ENCODE measurements at regions not wholly inside any gene's neighbourhood (a gene's known extent, or its start where the extent isn't known, plus 50 kb on each side); places are given as distances from the start of the nearest gene placed in this dataset.
"Not testable (repeated sequence)": the region's sequence is repeated elsewhere in the genome, so short reads cannot be mapped to it uniquely, and the experiment has no call there.

DNA sequence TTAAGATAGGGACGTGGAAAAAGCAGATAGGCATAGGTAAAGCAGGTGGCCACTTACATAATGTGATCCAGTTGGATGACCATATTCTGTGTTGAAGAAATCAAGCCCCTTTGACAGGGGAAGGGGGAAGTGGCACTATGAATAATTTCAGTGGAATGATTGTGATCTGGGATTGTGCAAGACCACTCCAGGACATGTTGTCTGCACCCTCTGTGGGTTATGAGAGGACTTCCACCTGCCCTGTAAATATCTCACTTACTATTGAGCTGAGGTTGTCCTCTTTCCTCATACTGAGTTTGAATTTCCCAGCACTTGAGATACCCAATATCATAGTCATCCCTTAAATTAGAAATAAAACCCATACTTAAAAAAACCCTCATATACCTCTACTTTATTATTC lies 220.7 kb downstream of the IRS1 start:
- no peak for DNase-seq (ENCODE audit: low read depth in 2 of 2)

DNA sequence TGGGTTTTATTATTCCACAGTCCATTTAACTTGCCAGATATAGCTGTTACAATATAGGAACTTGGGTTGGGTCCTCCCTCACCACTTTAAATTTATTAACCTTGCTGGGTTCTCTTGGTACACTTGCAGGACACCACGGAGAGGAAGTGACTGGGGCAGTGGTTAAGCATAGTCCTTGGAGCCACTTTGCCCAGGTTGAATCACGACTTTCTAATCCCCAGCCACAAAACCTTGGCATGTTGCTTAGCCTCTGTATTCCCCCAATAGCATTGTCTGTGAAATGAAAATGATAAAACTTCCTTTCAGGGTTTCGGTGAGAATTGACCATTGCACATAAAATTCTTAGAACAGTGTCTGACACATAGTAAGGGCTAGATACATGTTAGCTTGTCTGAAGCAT lies 221.2 kb downstream of the IRS1 start:
- no peak for DNase-seq (ENCODE audit: low read depth in 2 of 2)

DNA sequence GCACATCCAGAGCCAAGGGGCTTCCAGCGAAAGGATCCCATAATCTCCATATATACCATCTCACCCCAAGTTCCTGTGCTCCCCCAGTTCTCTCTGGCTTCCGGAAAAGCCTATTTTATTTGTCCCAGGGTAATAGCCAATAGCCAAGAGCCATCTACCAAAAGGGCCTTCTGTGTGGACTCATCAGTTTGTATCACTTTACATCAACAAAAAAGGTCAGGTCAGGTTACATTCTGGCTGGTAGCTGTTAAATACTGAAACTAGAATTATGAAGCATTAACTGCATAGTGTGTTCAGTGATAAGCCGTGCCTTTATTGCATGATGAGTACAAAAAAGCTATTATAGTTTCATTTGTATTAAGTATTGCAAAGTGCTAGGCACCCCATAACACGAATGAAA lies 223.7 kb downstream of the IRS1 start:
- DNase-seq (ENCODE audit: low read depth in 2 of 2) = no peak

DNA sequence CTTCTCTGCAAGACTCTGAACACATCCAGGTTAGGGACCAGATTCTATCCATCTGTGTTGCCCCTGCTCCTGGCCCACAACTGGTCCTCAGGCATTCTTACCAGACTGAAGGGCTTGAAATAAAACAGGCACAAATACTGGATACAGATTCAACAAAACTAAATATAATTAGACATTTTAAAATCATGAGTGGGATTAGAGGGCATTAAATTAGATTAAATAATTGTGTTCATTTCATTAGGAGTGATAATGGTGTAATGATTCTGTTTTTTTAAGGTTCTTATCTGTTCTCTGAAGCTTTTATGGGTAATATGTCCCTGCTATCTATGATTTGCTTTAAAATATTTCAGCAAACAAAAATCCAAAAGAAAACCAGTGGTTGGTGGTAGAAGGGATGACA lies 226.5 kb downstream of the IRS1 start:
- no peak for DNase-seq (ENCODE audit: low read depth in 2 of 2)

DNA sequence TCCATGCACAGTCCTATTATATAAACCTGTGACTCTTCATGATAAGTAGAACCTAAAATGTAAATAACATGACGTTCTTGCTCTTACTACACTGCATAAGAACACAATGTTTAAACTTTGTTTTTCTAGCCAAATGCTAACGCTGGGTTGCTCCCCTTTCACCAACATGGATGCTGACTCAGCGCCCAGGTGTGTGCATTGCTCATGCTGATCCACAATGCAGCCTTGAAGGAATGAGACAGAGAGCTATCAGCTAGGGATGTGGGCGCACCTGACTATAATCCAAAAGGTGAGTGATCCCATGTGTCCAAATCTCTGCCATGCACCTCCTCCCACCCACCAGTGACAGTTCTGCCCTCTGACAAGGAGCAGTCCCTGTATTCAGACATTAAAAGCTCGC lies 235.0 kb downstream of the IRS1 start:
- no peak for DNase-seq (ENCODE audit: low read depth in 2 of 2)

DNA sequence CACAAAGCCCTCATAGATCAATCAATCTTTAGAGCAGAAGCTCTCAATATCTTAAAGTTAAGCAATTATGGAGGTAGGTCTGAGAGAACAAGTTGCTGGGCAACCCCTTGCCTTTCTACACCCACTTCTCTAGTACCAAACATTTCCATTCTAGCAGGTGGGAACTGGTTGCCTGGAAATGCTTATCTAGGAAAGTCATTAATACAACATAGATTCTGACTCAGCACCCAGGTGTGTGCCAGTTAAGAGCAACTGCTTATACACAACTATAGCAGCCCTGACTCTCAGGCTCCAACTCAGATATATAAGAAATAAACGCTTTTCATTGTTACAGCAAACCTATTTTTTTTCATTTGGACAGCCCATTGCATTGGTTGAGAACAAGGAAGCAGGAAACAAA lies 237.7 kb downstream of the IRS1 start:
- DNase-seq (ENCODE audit: low read depth in 2 of 2) = no peak

DNA sequence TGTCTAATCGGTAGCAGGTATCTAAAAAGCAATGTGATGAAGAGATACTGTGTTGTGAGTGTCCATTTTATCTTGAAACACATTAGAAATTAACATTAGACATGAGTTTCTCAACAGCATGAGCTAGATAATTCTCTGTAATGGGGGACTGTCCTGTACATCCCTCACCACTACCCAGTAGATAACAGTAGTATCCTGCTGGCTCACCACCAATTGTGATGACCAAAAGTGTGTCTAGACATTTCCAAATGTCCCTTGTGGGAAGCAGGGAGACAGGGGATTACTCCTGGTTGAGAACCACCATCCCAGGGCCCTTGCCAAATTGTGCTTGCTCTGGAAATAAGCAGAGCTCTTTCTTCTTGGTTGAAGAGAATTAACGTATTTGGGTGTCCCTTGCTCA lies 239.3 kb downstream of the IRS1 start:
- no peak for DNase-seq (ENCODE audit: low read depth in 2 of 2)

DNA sequence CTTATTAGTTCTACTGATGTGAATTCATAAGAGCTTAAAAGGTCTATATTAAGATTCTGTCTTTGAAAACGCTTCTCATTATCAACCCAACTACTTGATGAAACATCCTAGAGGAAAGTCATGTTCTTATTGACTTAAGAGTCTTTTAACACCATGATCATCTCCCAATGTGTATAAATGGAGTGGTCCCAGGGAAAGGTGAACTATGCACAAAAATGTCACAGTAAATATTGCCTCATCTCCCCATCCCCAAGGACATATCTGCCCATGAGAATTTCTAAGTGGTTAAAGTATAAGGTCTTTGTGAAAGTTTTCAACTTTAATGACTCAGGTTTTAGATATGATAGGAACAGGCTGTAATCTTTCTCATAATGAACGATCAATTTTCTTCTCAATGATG lies 240.1 kb downstream of the IRS1 start:
- no peak for DNase-seq (ENCODE audit: low read depth in 2 of 2)

DNA sequence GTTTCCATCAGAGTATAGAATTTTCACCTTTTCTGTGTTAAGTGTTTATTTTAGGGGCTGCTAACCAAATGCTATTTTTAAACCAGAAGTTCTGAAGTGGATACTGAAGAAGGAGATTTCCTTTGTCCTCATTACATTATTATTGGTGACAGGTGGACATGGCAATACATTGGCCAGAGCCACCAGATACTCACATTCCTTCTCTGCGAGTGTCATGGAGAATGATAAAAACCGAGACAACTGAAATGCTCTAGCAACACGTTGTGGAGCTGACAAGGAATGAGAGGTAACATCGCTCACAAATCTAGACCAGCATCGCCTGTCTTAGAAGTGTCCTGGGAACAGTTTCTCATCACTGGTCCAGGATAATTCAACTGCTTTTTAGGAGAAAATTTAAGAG lies 241.2 kb downstream of the IRS1 start:
- DNase-seq (ENCODE audit: low read depth in 2 of 2) = no peak

DNA sequence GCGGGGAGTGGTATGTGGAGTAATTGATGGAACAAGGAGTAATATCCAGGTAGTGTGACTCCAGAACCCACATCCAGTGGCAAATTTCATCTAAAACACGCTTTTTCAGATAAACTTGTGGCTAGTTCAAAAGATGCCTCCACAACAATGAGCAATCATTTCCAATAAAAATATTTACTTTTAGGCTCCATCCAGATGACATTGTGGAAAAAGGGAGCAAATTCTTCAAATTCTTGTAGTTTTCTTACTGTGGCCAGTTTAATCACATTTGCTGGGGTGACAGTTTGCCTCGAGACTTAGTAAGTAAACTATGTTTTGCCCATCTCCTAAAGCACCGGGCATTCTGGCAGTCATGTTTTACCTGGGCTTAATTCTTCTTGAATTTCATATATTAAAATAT lies 243.6 kb downstream of the IRS1 start:
- DNase-seq (ENCODE audit: low read depth in 2 of 2) = no peak

DNA sequence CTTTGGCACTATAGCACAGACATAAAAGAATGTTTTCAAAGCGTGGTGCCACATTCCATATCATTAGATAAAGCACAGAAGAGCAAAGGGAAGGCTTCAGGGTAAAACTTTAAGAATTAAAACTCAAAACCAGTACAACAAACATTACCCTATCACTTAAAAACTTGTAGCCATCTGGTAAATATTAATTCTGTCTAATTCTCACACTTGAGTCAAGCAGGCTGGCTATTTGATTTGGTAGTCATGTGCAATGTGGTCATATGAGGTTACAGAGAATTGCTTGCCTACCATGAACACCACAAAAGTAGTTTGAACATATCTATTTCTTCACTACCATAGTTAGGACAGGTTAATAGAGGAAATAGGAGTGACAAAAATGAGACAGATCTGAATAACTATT lies 244.9 kb downstream of the IRS1 start:
- DNase-seq (ENCODE audit: low read depth in 2 of 2) = no peak

DNA sequence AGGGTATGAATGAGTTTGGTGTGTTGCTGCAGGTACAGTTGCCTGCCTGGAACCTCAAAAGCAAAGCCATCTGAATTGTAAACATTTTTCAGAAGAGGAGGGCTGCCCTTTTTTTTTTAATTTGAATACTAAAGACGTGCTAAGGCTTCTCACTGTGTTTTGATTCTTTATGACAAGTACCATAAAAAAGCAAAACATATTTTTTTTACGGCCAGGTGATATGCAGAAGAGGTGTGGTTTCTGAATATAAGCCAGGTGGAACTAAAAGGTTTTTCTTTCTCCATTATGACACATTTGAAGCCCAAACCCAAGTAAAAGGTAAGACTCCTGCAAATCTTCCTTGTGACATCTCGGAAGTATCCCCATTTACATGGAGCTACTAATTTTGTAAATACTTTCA lies 246.3 kb downstream of the IRS1 start:
- no peak for DNase-seq (ENCODE audit: low read depth in 2 of 2)

DNA sequence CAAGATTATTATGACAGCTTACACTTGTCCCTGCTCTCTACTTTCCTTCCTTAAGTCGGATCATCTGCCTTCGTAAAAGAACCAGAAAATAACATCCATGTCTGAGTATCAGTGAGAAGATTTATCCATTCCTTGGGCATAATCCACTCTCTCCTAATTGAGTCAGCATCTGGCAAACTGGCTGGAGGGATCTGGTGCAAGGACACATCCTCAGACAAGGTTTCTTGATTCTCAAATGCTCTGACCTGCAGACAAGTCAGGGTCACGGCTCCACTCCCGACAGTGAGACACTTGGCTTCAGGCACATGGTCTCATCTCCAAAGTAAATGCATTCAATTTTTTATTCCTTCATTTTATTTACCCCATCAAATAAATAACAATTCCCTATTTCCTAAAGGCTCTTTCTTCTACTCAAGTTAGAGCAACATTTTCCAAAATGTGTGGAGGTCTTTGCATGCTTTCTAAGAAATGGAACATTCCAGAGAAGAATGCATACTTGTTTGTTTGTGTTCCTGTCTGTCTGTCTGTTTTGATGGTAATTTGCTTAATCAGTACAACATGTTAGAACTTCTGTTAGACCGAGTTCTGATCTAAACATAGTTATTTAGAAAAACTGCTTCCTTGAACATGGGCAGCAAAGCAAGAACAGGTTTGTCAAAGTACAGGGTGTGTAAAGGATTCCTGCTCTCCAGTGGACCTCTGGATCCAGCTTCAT lies 246.9 kb downstream of the IRS1 start:
- no peak for DNase-seq (ENCODE audit: low read depth in 2 of 2)

DNA sequence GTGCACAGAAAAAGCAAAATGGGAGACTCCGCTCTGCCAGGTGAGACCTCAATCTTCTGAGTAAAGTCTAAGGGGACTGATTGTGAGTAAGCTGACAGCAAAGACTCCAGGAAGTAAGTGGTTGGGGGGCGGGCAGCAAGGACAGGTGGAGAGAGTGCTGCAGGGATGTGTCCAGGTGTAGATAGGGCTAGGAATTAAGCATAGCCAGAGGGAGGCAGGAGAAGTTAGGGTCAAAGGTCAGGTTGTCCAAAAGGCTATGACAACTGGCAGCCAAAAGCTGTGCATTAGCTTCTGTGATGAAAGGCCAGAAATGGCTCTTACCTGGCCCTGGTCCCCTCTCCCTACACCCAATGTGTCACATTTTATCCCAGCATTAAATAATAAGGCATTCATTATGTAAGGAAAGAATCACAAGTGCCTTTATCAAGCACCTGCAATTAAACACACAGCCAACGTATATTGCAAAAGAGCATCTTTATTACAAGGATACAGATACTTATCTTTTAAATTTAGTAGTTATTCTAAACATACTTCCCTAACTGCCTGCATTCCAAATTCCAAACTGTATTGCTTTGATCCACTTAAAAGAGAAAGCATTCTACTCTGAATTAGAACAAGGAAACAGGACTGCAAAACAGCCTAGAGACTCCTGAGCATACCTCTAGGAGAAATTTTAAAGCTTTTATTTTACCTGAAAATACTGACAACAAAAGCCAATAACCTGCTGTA lies 247.9 kb downstream of the IRS1 start:
- DNase-seq (ENCODE audit: low read depth in 2 of 2) = no peak

DNA sequence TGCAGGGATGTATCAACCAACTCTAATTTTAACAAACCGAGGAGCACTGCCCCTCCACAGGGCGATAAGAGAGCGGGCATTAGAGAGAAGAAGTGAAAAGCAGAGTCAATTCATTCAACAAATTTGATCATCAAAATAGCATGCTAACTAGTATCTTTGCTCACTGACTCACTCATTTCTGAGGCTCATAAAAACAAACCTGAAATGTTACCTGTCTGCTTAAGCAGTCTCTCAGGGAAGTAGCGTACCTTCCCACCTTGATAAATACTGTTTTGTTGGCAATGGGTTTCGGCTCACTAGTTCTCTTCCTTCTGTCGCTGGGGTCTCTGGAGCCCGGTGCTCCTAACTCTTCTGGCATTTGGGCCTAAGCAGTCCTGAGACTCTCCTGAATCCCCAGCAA lies 248.8 kb downstream of the IRS1 start:
- no peak for DNase-seq (ENCODE audit: low read depth in 2 of 2)

DNA sequence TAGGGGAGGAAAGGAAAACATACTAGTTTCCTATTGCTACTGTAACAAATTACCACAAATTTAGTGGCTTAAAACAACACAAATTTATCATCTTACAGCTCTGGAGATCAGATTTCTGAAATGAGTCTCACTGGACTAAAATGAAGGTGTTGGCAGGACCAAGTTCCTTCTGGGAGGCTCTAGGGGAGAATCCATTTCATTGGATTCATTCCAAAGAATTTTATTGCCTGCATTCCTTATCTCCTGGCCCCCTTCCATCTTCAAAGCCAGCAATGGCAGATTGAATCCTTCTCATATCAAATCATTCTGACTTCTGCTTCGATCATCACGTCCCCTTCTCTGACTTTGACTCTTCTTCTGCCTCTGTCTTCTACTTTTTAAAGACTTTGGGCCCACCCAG lies 250.9 kb downstream of the IRS1 start:
- no peak for DNase-seq (ENCODE audit: low read depth in 2 of 2)

DNA sequence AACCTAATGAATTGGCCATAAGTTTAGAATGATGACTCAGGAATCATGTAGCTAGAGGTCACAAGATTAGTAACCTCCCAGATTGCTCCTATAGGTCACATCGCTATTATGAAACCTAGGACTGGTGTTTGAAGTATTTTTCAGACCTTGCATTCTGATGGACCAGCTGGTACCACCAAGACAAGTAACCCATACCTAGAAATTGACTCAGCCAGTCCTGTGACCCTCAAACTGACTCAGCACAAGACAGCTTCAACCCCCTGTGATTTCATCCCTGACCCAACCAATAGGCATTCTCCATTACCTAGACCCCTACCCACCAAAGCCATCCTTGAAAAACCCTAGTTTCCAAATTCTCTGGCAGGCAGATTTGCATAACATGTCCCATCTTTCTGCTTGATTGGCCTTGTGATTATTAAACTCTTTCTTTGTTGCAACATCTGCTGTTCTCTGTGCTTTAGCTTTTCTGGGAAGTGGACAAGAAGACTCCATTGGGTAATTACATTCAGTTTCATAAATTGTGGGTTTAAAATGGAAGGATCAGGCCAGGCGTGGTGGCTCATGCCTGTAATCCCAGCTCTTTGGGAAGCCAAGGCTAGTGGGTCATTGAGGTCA lies 254.9 kb downstream of the IRS1 start:
- no peak for DNase-seq (ENCODE audit: low read depth in 2 of 2)

DNA sequence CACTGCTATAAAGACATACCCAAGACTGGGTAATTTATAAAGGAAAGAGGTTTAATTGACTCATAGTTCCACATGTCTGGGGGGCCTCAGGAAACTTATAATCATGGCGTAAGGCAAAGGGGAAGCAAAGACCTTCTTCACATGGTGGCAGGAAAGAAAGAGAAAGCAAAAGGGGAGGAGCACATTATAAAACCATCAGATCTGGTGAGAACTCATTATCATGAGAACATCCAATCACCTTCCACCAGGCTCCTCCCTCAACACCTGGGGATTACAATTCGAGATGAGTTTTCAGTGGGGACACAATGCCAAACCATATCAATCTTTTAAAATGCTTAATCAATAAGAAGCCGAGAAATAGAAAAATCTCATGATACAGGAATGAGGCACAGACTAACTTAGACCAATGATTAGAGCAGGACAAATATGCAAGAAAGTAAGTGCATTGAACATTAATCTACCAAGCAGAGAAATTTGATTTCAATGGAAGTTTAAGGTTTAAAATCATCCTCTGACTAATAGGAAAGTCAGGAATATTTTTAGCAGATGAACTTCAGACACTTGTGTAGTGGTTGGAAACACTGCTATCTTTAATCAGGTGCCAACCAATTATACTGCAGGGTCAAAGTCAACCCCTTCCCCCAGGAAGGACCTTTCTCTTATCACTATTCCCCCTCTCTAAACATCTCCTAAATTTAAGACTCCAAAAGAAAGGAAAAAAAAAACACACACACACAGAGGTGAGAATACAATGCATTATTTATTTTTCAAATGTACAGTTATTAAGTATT lies 259.2 kb downstream of the IRS1 start:
- DNase-seq (ENCODE audit: low read depth in 2 of 2) = no peak

DNA sequence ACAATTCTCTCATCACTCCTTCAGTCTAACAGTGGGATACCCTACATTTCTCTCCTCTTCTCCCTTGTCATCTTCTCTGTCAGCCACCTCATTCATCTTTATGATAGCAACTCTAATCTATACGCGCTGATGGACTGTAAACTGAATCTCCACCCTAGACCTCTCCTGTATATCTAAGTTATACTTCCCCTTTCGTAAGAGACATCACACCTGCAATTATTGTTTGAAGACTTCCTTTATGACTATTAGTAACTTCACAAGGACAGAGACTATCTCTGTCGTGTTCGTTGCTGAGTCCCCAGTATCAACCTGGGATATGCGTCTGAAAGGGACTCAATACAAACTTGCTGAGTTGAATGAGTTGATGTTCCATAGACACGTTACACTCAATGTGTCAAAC lies 263.2 kb downstream of the IRS1 start:
- DNase-seq (ENCODE audit: low read depth in 2 of 2) = no peak

DNA sequence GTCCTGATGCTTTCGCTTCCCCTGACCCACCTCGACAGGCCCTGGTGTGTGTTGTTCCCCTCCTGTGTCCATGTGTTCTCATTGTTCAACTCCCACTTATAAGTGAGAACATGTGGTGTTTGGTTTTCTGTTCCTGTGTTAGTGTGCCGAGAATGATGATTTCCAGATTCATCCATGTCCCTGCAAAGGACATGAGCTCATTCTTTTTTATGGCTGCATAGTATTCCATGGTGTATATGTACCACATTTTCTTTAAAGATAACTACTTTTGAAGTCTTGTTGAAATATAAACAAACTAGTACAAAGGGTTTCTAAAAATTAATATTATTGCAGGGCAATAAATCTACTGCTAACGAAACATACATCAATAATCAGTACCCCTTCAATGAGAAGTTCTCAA lies 266.6 kb downstream of the IRS1 start:
- DNase-seq (ENCODE audit: low read depth in 2 of 2) = not testable (repeated sequence)

DNA sequence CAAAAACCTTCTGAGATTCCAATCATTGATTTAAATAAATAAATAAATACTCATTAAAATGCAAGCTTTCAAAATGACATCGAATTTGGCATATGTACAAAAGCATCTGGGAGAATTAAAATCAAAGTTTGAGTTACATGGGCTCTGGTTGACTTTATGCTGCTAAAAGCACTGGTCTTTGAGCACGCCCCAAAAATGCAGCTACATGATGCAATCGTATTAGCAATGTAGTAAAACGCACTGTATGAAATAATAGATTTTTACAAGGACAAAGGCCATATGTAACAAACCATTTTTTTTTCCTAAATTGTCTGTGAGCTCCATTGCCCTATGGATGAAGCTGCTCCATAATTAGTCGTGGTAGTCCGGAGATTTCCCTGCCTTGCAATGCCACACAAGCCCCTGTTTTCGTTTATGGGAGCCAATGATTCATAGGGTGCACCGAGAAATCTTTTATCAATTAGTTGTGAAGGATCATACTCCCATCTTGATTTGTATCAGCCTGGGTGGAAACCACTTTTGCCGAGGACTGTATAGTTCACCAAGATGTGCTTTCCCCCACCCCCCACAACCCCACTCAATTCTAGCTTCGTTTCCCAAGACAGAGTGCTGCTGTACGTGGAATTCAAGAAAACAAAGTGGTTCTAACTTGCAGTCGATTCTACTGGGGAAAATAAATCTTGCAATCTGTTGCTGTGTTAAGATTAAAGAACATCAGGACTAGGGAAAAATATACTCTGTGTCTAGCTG lies 268.4 kb downstream of the IRS1 start:
- no peak for DNase-seq (ENCODE audit: low read depth in 2 of 2)

DNA sequence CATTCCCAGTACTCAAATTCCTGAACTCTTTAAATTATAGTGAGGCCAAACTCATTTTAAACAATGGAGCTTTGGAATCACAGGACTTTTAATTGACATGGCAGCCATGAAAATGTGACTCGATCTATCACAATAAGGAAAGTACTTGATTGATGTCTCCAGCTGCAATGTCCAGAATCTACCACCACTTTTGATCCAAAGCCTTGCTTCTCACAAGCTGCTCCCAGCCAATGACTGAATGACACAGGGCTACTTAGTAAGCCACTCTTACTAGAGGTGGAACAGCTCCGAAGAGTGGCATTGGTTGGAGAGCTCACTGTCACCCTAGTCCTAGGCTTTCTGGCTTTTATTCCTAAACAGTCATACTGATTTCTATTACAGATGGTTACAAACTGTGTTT lies 270.1 kb downstream of the IRS1 start:
- no peak for DNase-seq (ENCODE audit: low read depth in 2 of 2)
